Left ventricle myocardium inferior (tissue), 1 donor: ENCODE measurements at regions not wholly inside any gene's neighbourhood (a gene's known extent, or its start where the extent isn't known, plus 50 kb on each side); places are given as distances from the start of the nearest gene placed in this dataset.

Source experiments
- DNase-seq: peaks from one replicate; pipeline ENCODE4 v3.0.0-alpha.2; 2020
- H3K27ac ChIP-seq: fragments of 200-600 bp; replicated peaks from 2 replicates; pipeline ENCODE4 v1.8.0; 2021
- H3K27me3 ChIP-seq: fragments of 200-600 bp; 2 replicates; pipeline ENCODE4 v1.8.0; 2021; ENCODE audit warnings: low read depth
- H3K36me3 ChIP-seq: fragments of 200-600 bp; 2 replicates; pipeline ENCODE4 v1.8.0; 2021
- H3K4me1 ChIP-seq: fragments of 200-600 bp; 2 replicates; pipeline ENCODE4 v1.8.0; 2021
- H3K4me3 ChIP-seq: fragments of 200-600 bp; 2 replicates; pipeline ENCODE4 v1.8.0; 2021; ENCODE audit warnings: mild to moderate bottlenecking, moderate library complexity
- H3K9me3 ChIP-seq: fragments of 200-600 bp; replicated peaks from 2 replicates; pipeline ENCODE4 v1.8.0; 2021
- CTCF ChIP-seq: fragments of 200-600 bp; IDR thresholded peaks from 2 replicates; pipeline ENCODE4 v1.8.0; 2021; ENCODE audit warnings: antibody characterized with exemption, mild to moderate bottlenecking, borderline replicate concordance
- intact Hi-C: fragments of 100-400 bp; cut with micrococcal nuclease; formaldehyde crosslinking; loops from one replicate; pipeline ENCODE4 v1.11.0; 2022
- donor health status: DM: no; HTN: yes; CAD: no; lungs with severe emphysema.

- H3K9me3 ChIP-seq = no peaks in the 10 kb centered on the region
- no peaks in the 10 kb centered on the region for H3K4me1 ChIP-seq
- intact Hi-C loops = no loop called here
- no peak for TF ChIP-seq CTCF
- no peak for DNase-seq
- H3K27ac ChIP-seq = peak overlapping the region; percentile 46
- no peaks in the 10 kb centered on the region for H3K36me3 ChIP-seq
- H3K27me3 ChIP-seq = no peaks in the 10 kb centered on the region
- H3K4me3 ChIP-seq = no peak overlapping the region
Measured at GRCh38 chr5:54775645-54776044, 209.7 kb downstream of the ESM1 start.

DNA sequence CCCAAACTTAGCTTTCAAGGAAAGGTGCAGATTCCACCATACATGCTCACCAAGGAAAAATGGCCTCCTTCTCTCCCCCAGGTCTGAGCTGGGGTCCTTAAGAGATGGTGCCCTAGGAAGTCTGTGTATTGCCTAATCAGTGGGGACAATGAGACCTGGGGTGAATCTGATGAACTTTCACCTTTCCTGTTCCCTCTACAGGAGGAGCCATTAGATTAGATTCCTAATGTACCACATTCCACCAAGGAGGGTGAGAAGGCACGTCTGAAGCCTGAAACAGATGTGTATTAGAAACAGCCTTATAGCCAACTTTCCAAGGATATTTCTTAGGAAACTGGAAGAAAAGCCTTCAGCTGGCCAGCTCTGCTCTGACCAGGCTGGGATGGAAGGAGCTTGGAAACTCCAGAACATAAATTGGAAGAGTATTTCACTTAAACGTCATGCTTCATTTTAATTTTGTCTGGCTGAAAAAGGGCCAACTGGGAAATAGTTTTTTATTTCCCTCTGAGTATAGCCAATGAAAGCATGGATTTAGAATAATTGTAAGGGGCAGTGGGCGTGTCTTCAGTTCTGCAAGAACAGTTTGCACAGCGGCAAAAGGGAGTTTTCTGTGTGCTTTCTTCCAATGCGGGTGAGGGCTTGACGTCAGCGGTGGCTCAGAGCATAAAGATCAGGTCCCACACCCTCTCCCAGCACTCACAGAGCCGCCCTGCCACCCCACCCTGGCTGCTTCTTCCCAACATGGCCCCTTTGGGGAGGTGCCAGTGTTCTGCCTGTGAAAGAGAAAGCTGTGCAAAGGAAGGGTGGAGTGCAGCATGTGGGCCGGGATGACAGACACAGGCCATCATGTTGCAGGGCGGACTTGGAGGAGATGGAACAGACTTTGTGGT, 210.9 kb downstream of the ESM1 start:
- Histone ChIP-seq H3K27ac (peak overlapping the region; percentile 46), H3K4me1 (no peaks in the 10 kb centered on the region), H3K4me3 (peak overlapping the region; percentile 24), H3K9me3 (no peaks in the 10 kb centered on the region), H3K36me3 (no peaks in the 10 kb centered on the region), H3K27me3 (no peaks in the 10 kb centered on the region)
- TF ChIP-seq CTCF = no peak
- DNase-seq = peak; percentile 82
- intact Hi-C loops = no loop called here

DNA sequence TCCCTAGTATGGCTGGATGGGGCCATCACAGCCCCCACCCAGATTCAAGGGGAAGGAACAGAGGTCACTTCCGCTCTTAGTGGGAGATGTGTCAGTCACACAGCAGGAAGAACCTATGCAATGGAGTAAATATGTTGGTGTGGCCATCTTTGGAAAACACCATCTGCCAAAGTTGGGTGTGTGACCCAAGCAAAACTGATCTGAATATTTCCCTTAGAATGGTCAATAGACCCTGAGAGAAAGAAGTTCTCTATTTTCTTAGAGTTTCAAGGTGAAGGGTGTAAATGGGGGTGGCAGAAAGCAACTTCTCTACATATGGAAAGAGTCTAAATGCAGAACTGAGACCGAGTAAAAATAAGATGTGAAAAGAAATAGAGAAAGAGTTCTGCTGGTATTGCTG, 212.7 kb downstream of the ESM1 start:
- no peaks in the 10 kb centered on the region for H3K36me3 ChIP-seq
- H3K4me3 ChIP-seq = no peak overlapping the region
- H3K9me3 ChIP-seq = no peaks in the 10 kb centered on the region
- no peak for DNase-seq
- H3K27ac ChIP-seq = no peak overlapping the region
- no peaks in the 10 kb centered on the region for H3K4me1 ChIP-seq
- H3K27me3 ChIP-seq = no peaks in the 10 kb centered on the region
- TF ChIP-seq CTCF = no peak
- intact Hi-C loops = no loop called here

DNA sequence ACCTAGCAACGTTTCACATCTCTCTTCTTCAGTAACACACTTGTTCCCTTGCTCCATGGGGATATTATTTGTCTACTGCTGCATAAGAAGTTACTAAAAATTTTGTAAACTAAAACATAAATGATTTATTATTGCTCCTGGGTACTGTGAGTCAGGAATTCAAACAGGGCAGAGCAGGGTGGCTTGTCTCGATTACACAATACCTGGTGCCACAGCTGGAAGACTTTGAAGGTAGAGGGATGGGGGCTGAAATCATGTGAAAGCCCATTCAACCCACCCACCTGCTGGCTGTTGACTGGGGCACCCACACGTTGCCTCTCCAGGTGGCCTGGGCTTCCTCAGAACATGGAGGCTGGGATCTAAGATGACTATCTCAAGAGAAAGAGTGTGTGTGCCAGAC, 213.2 kb downstream of the ESM1 start:
- no peaks in the 10 kb centered on the region for H3K9me3 ChIP-seq
- H3K4me3 ChIP-seq = no peak overlapping the region
- TF ChIP-seq CTCF = no peak
- no peak overlapping the region for H3K27ac ChIP-seq
- no peak for DNase-seq
- no peaks in the 10 kb centered on the region for H3K27me3 ChIP-seq
- H3K4me1 ChIP-seq = no peaks in the 10 kb centered on the region
- H3K36me3 ChIP-seq = no peaks in the 10 kb centered on the region
- intact Hi-C loops = no loop called here

- no peak overlapping the region for H3K27ac ChIP-seq
- intact Hi-C loops = no loop called here
- no peaks in the 10 kb centered on the region for H3K36me3 ChIP-seq
- H3K4me1 ChIP-seq = no peaks in the 10 kb centered on the region
- H3K27me3 ChIP-seq = no peaks in the 10 kb centered on the region
- TF ChIP-seq CTCF = no peak
- no peak overlapping the region for H3K4me3 ChIP-seq
- DNase-seq = no peak
- no peaks in the 10 kb centered on the region for H3K9me3 ChIP-seq
Measured at GRCh38 chr5:54769746-54770145, 215.6 kb downstream of the ESM1 start.
